ENCODE measurements at regions not wholly inside any gene's neighbourhood (a gene's known extent, or its start where the extent isn't known, plus 50 kb on each side); places are given as distances from the start of the nearest gene placed in this dataset.

DNA sequence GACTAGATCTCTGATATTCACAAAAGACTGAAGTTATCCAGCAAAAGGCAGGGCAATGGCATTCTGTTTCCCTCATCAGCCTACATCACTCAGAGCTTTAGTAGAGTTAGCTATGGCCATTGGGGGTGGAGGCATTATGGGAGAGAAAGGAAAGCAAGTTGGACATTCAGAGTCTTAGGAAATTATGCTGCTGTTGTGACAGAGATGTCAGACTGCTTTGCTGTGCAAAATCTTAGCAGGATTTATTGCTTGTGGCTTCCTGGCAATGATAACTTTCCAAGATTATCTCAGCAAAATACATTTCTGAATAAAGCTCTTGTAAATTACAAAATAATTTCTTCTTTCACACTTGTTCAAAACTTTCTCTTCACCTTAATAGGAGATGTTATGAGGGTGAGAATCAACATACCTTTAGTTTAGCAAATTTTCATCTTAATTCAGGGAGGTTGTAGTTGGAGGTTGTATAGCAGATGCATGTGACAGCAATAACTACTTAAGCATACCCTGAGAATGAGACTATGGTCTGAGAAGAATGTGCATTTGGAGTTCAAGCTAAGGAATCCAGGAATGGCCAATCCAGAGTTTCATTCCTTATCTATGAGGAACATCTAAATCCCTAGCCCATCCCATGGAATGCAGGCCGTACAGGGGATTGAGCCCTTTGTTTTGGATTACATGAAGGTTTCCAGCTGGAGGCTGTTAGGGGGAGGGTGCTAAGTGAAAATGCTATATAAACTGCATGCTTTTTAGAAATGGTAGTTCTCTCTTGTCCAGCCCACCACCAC lies 179.8 kb downstream of the HAO1 start:
- Histone ChIP-seq H3K18ac (ENCODE audit: low read length) (no peak overlapping the region), H3K79me1 (ENCODE audit: low read length) (no peaks in the 10 kb centered on the region), H2BK12ac (ENCODE audit: low read length) (no peak overlapping the region), H2AFZ (ENCODE audit: insufficient read depth, low read length, poor library complexity) (no peak overlapping the region), H3K79me2 (ENCODE audit: control insufficient read depth, insufficient read depth, low read length, poor library complexity) (no peaks in the 10 kb centered on the region), H3K9me3 (ENCODE audit: insufficient read depth, low read depth, low read length) (no peaks in the 10 kb centered on the region), H2BK5ac (ENCODE audit: low read depth, low read length, poor library complexity) (no peak overlapping the region), H4K12ac (ENCODE audit: low read depth, low read length) (no peak overlapping the region), H2AK5ac (ENCODE audit: low read length) (no peak overlapping the region), H3K27ac (ENCODE audit: low read depth, low read length) (no peak overlapping the region), H3K36me3 (ENCODE audit: control insufficient read depth in 1 of 2, insufficient read depth in 2 of 2, low read length in 2 of 2) (no peaks in the 10 kb centered on the region), H3K14ac (ENCODE audit: low read length) (no peak overlapping the region), H3K4me2 (ENCODE audit: low read length) (no peak overlapping the region), H3K4ac (ENCODE audit: low read depth, low read length) (no peak overlapping the region), H3K27me3 (ENCODE audit: insufficient read depth, low read length) (no peaks in the 10 kb centered on the region), H3K9ac (ENCODE audit: low read length) (no peak overlapping the region), H4K91ac (ENCODE audit: low read depth, low read length) (no peak overlapping the region), H4K8ac (ENCODE audit: low read depth, low read length) (no peak overlapping the region), H2BK120ac (ENCODE audit: insufficient read depth, low read length, poor library complexity) (no peak overlapping the region), H3K4me1 (ENCODE audit: control insufficient read depth in 1 of 2, insufficient read depth in 2 of 2, low read length in 2 of 2) (peaks cover 0 to 2% of the 10 kb centered on the region in 2 experiments), H3K4me3 (ENCODE audit: low read depth, low read length) (no peak overlapping the region), H3K23ac (ENCODE audit: low read length) (no peak overlapping the region)
- no peak for DNase-seq
- WGBS (ENCODE audit: extremely low coverage, insufficient coverage, insufficient read length) = no CpG with 5 or more reads among the region's 1 CpG

- Histone ChIP-seq H4K8ac (ENCODE audit: low read depth, low read length) (no peak overlapping the region), H3K14ac (ENCODE audit: low read length) (no peak overlapping the region), H2BK12ac (ENCODE audit: low read length) (no peak overlapping the region), H3K4me1 (ENCODE audit: control insufficient read depth in 1 of 2, insufficient read depth in 2 of 2, low read length in 2 of 2) (no peaks in the 10 kb centered on the region), H4K12ac (ENCODE audit: low read depth, low read length) (no peak overlapping the region), H3K4ac (ENCODE audit: low read depth, low read length) (no peak overlapping the region), H3K27ac (ENCODE audit: low read depth, low read length) (no peak overlapping the region), H2AFZ (ENCODE audit: insufficient read depth, low read length, poor library complexity) (no peak overlapping the region), H3K18ac (ENCODE audit: low read length) (no peak overlapping the region), H2BK5ac (ENCODE audit: low read depth, low read length, poor library complexity) (no peak overlapping the region), H3K36me3 (ENCODE audit: control insufficient read depth in 1 of 2, insufficient read depth in 2 of 2, low read length in 2 of 2) (no peaks in the 10 kb centered on the region), H3K79me2 (ENCODE audit: control insufficient read depth, insufficient read depth, low read length, poor library complexity) (no peaks in the 10 kb centered on the region), H3K4me3 (ENCODE audit: low read depth, low read length) (no peak overlapping the region), H2BK120ac (ENCODE audit: insufficient read depth, low read length, poor library complexity) (no peak overlapping the region), H4K91ac (ENCODE audit: low read depth, low read length) (no peak overlapping the region), H3K9ac (ENCODE audit: low read length) (no peak overlapping the region), H3K23ac (ENCODE audit: low read length) (no peak overlapping the region), H2AK5ac (ENCODE audit: low read length) (no peak overlapping the region), H3K9me3 (ENCODE audit: insufficient read depth, low read depth, low read length) (no peaks in the 10 kb centered on the region), H3K27me3 (ENCODE audit: insufficient read depth, low read length) (no peaks in the 10 kb centered on the region), H3K4me2 (ENCODE audit: low read length) (no peak overlapping the region), H3K79me1 (ENCODE audit: low read length) (no peaks in the 10 kb centered on the region)
- WGBS (ENCODE audit: extremely low coverage, insufficient coverage, insufficient read length) = no CpG with 5 or more reads among the region's 2 CpGs
- DNase-seq = no peak
Measured at GRCh38 chr20:7765221-7765620, 175.0 kb downstream of the HAO1 start.

GRCh38 chr20:7770046-7770445 lies 170.2 kb downstream of the HAO1 start:
- no peak overlapping the region for H2BK5ac ChIP-seq (ENCODE audit: low read depth, low read length, poor library complexity)
- DNase-seq = no peak
- H3K4ac ChIP-seq (ENCODE audit: low read depth, low read length) = no peak overlapping the region
- H2AK5ac ChIP-seq (ENCODE audit: low read length) = no peak overlapping the region
- no peak overlapping the region for H4K91ac ChIP-seq (ENCODE audit: low read depth, low read length)
- no peak overlapping the region for H3K18ac ChIP-seq (ENCODE audit: low read length)
- H3K9ac ChIP-seq (ENCODE audit: low read length) = no peak overlapping the region
- H4K8ac ChIP-seq (ENCODE audit: low read depth, low read length) = no peak overlapping the region
- H2BK120ac ChIP-seq (ENCODE audit: insufficient read depth, low read length, poor library complexity) = no peak overlapping the region
- H3K14ac ChIP-seq (ENCODE audit: low read length) = no peak overlapping the region
- H3K9me3 ChIP-seq (ENCODE audit: insufficient read depth, low read depth, low read length) = no peaks in the 10 kb centered on the region
- H2BK12ac ChIP-seq (ENCODE audit: low read length) = no peak overlapping the region
- H3K79me1 ChIP-seq (ENCODE audit: low read length) = peaks cover 2% of the 10 kb centered on the region
- H3K79me2 ChIP-seq (ENCODE audit: control insufficient read depth, insufficient read depth, low read length, poor library complexity) = no peaks in the 10 kb centered on the region
- WGBS (ENCODE audit: extremely low coverage, insufficient coverage, insufficient read length) = no CpG with 5 or more reads among the region's 2 CpGs
- no peaks in the 10 kb centered on the region for H3K36me3 ChIP-seq (ENCODE audit: control insufficient read depth in 1 of 2, insufficient read depth in 2 of 2, low read length in 2 of 2)
- H3K4me1 ChIP-seq (ENCODE audit: control insufficient read depth in 1 of 2, insufficient read depth in 2 of 2, low read length in 2 of 2) = peaks cover 0 to 4% of the 10 kb centered on the region in 2 experiments
- no peak overlapping the region for H3K4me2 ChIP-seq (ENCODE audit: low read length)
- no peak overlapping the region for H3K27ac ChIP-seq (ENCODE audit: low read depth, low read length)
- H3K27me3 ChIP-seq (ENCODE audit: insufficient read depth, low read length) = no peaks in the 10 kb centered on the region
- H4K12ac ChIP-seq (ENCODE audit: low read depth, low read length) = no peak overlapping the region
- no peak overlapping the region for H3K4me3 ChIP-seq (ENCODE audit: low read depth, low read length)
- no peak overlapping the region for H3K23ac ChIP-seq (ENCODE audit: low read length)
- no peak overlapping the region for H2AFZ ChIP-seq (ENCODE audit: insufficient read depth, low read length, poor library complexity)

DNA sequence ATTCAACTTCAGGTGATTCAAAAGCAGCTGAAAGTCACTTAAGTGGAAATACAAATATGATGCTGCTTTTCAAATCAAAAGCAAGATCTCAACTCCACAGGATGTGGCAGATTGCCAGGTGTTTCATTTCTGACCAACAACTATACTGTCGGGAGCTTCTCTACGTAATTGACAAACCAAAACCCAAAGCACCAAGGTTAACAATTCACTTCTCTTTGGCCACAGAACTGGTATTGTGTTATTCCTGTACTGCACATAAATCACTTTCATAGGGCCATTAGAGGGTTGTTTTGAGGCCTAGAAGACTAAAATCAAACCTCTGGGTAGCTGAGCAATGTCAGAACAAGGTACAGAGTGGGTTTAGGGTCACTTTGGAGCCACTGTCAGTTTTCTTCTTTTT lies 169.7 kb downstream of the HAO1 start:
- no peak overlapping the region for H2BK5ac ChIP-seq (ENCODE audit: low read depth, low read length, poor library complexity)
- H3K18ac ChIP-seq (ENCODE audit: low read length) = no peak overlapping the region
- H3K4me3 ChIP-seq (ENCODE audit: low read depth, low read length) = no peak overlapping the region
- H3K4me1 ChIP-seq (ENCODE audit: control insufficient read depth in 1 of 2, insufficient read depth in 2 of 2, low read length in 2 of 2) = peaks cover 0 to 4% of the 10 kb centered on the region in 2 experiments
- H2AFZ ChIP-seq (ENCODE audit: insufficient read depth, low read length, poor library complexity) = no peak overlapping the region
- peaks cover 2% of the 10 kb centered on the region for H3K79me1 ChIP-seq (ENCODE audit: low read length)
- no peaks in the 10 kb centered on the region for H3K9me3 ChIP-seq (ENCODE audit: insufficient read depth, low read depth, low read length)
- no peak overlapping the region for H3K9ac ChIP-seq (ENCODE audit: low read length)
- H3K36me3 ChIP-seq (ENCODE audit: control insufficient read depth in 1 of 2, insufficient read depth in 2 of 2, low read length in 2 of 2) = no peaks in the 10 kb centered on the region
- no peak overlapping the region for H3K4ac ChIP-seq (ENCODE audit: low read depth, low read length)
- no peak overlapping the region for H4K8ac ChIP-seq (ENCODE audit: low read depth, low read length)
- H3K23ac ChIP-seq (ENCODE audit: low read length) = no peak overlapping the region
- no peaks in the 10 kb centered on the region for H3K79me2 ChIP-seq (ENCODE audit: control insufficient read depth, insufficient read depth, low read length, poor library complexity)
- no peak overlapping the region for H2AK5ac ChIP-seq (ENCODE audit: low read length)
- no peak overlapping the region for H2BK12ac ChIP-seq (ENCODE audit: low read length)
- no peaks in the 10 kb centered on the region for H3K27me3 ChIP-seq (ENCODE audit: insufficient read depth, low read length)
- no peak overlapping the region for H4K91ac ChIP-seq (ENCODE audit: low read depth, low read length)
- no peak overlapping the region for H3K27ac ChIP-seq (ENCODE audit: low read depth, low read length)
- H4K12ac ChIP-seq (ENCODE audit: low read depth, low read length) = no peak overlapping the region
- DNase-seq = no peak
- peak overlapping the region; percentile 30 for H3K4me2 ChIP-seq (ENCODE audit: low read length)
- H2BK120ac ChIP-seq (ENCODE audit: insufficient read depth, low read length, poor library complexity) = no peak overlapping the region
- no peak overlapping the region for H3K14ac ChIP-seq (ENCODE audit: low read length)
- no CpG with 5 or more reads among the region's 2 CpGs for WGBS (ENCODE audit: extremely low coverage, insufficient coverage, insufficient read length)

Data from trophoblast cell (in vitro differentiated cells and primary cell).